ENCODE measurements at regions not wholly inside any gene's neighbourhood (a gene's known extent, or its start where the extent isn't known, plus 50 kb on each side); places are given as distances from the start of the nearest gene placed in this dataset.

DNA sequence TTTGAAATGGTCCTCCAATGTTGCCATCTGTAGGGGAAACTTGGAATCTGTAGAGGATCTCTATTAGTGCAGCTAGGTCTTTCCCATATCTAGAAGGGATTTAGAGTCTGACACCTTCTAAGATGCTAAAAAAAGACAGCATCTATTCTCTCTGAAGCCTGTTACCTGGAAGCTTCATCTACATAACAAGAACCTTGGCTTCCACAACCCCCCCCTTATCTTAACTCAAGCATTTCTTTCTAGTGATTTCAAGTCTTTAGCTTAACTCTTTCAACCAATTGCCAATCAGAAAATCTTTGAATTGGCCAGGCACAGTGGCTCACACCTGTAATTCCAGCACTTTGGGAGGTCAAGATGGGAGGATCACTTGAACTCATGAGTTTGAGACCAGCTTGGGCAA is 543.3 kb downstream of the TRHDE start:
- H3K4me1 Mint-ChIP-seq (ENCODE audit: insufficient read depth, unreplicated experiment) = no peaks in the 10 kb centered on the region
- no TSS peak for BruUV-seq (replicated peaks)
- no peaks in the 10 kb centered on the region for H3K36me3 Mint-ChIP-seq (ENCODE audit: insufficient read depth, unreplicated experiment)
- peaks cover 8% of the 10 kb centered on the region for H3K9me3 Mint-ChIP-seq (ENCODE audit: unreplicated experiment)
- POLR2A ChIA-PET = no interaction called here
- no peaks in the 10 kb centered on the region for H3K27me3 Mint-ChIP-seq (ENCODE audit: insufficient read depth, unreplicated experiment)
- CTCF ChIA-PET = interaction anchor here (1.2 kb wide), 1 partner anchor 12 kb away, joined by 3 read pairs; no protein-coding TSS in a partner anchor
- TF ChIP-seq, protein P1, sequence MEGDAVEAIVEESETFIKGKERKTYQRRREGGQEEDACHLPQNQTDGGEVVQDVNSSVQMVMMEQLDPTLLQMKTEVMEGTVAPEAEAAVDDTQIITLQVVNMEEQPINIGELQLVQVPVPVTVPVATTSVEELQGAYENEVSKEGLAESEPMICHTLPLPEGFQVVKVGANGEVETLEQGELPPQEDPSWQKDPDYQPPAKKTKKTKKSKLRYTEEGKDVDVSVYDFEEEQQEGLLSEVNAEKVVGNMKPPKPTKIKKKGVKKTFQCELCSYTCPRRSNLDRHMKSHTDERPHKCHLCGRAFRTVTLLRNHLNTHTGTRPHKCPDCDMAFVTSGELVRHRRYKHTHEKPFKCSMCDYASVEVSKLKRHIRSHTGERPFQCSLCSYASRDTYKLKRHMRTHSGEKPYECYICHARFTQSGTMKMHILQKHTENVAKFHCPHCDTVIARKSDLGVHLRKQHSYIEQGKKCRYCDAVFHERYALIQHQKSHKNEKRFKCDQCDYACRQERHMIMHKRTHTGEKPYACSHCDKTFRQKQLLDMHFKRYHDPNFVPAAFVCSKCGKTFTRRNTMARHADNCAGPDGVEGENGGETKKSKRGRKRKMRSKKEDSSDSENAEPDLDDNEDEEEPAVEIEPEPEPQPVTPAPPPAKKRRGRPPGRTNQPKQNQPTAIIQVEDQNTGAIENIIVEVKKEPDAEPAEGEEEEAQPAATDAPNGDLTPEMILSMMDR (IDR thresholded peaks at IDR 0.05; ENCODE audit: unreplicated experiment) = no peak
- intact Hi-C loops (cut with micrococcal nuclease) = no loop called here
- no peak for DNase-seq (ENCODE audit: unreplicated experiment)
- no peak overlapping the region for H3K4me3 Mint-ChIP-seq (ENCODE audit: unreplicated experiment)
- H3K27ac Mint-ChIP-seq (ENCODE audit: low read depth, unreplicated experiment) = no peak overlapping the region

DNA sequence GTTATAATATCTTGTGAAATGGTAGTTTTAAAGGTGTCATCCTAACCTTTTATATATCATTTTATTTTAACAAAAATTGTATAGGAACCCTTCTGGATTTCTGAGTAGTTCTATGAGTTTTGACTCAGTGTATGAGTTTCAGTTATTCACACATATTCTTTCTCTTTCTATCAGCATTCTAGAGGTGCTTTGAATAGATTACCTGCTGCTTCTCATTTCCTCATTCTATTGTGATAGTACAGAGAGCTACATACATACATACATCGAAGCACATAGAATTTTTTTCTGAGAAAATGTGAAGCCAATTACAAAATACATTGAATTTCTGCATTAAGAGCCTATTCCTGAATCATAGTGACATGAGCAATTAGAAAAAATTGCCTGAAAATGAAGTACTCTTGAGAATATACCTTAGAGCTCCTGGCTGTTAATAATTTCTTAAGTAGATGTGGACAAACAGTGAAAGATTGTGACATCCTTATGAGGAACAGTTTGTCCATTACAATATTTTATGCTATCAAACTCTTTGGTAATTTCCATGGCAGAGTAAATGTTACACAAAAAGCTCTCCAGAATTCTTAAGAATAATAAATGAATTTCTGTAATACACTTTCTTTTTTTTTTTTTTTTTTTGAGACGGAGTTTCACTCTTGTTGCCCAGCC is 556.6 kb downstream of the TRHDE start:
- Mint-ChIP-seq H3K27ac (ENCODE audit: low read depth, unreplicated experiment) (no peak overlapping the region), H3K4me3 (ENCODE audit: unreplicated experiment) (no peak overlapping the region), H3K27me3 (ENCODE audit: insufficient read depth, unreplicated experiment) (no peaks in the 10 kb centered on the region), H3K9me3 (ENCODE audit: unreplicated experiment) (no peaks in the 10 kb centered on the region), H3K4me1 (ENCODE audit: insufficient read depth, unreplicated experiment) (no peaks in the 10 kb centered on the region), H3K36me3 (ENCODE audit: insufficient read depth, unreplicated experiment) (no peaks in the 10 kb centered on the region)
- no peak for DNase-seq (ENCODE audit: unreplicated experiment)
- CTCF ChIA-PET = interaction anchor here (0.5 to 0.6 kb wide), 2 partner anchors 22 to 226 kb away, joined by 3 to 5 read pairs; no protein-coding TSS in a partner anchor
- POLR2A ChIA-PET = no interaction called here
- TF ChIP-seq, protein P1 (IDR thresholded peaks at IDR 0.05; ENCODE audit: unreplicated experiment) = no peak
- no TSS peak for BruUV-seq (replicated peaks)
- intact Hi-C loops (cut with micrococcal nuclease) = no loop called here

DNA sequence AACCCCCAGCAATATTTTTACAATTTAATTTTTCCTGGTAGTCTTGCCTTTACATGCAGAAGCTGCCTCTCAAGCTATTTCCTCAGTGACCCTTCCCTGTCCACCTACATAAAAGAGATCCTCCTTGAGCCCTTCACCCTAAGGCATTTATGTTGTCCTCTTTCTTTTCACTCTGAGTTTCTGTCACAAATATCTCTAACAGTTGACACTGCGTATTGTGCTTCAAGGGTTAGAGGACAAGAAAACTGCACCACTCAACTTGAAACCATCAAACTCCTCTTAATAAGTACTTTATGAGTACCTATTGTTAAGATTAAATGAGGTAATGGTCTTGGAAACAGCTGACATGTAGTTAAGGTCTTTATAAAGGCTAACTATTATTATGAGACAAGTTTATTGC is 557.7 kb downstream of the TRHDE start:
- no TSS peak for BruUV-seq (replicated peaks)
- Mint-ChIP-seq H3K4me1 (ENCODE audit: insufficient read depth, unreplicated experiment) (no peaks in the 10 kb centered on the region), H3K9me3 (ENCODE audit: unreplicated experiment) (no peaks in the 10 kb centered on the region), H3K27ac (ENCODE audit: low read depth, unreplicated experiment) (no peak overlapping the region), H3K27me3 (ENCODE audit: insufficient read depth, unreplicated experiment) (no peaks in the 10 kb centered on the region), H3K4me3 (ENCODE audit: unreplicated experiment) (no peak overlapping the region), H3K36me3 (ENCODE audit: insufficient read depth, unreplicated experiment) (no peaks in the 10 kb centered on the region)
- no peak for DNase-seq (ENCODE audit: unreplicated experiment)
- ChIA-PET CTCF (interaction anchor here (0.7 kb wide), 2 partner anchors 584 to 1367 kb away, joined by 3 read pairs; no protein-coding TSS in a partner anchor), POLR2A (no interaction called here)
- TF ChIP-seq, protein P1 (IDR thresholded peaks at IDR 0.05; ENCODE audit: unreplicated experiment) = no peak
- intact Hi-C loops (cut with micrococcal nuclease) = no loop called here

DNA sequence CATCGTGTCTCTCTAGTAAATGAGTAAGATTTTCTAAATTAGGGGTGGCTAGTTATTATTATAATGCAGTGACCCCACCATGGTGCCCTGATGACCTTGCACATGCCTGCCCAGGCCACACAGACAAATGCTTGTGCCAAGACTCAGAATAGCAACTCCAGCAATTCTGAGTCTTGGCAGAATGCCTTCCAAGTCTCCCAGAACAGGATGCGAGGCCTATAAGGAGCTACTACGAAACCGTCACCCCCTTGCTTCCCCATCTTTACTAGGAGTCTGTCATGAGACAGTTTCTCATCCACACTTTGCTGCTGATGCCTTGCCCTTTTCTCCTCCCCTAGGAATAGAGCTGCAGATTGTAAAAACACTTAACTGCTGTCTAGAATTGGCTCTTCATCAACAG is 559.9 kb downstream of the TRHDE start:
- no TSS peak for BruUV-seq (replicated peaks)
- CTCF ChIA-PET = no interaction called here

More for the DNA sequence above, 559.9 kb downstream of the TRHDE start:
- Mint-ChIP-seq H3K36me3 (ENCODE audit: insufficient read depth, unreplicated experiment) (no peaks in the 10 kb centered on the region), H3K9me3 (ENCODE audit: unreplicated experiment) (no peaks in the 10 kb centered on the region), H3K4me1 (ENCODE audit: insufficient read depth, unreplicated experiment) (no peaks in the 10 kb centered on the region), H3K4me3 (ENCODE audit: unreplicated experiment) (no peak overlapping the region), H3K27me3 (ENCODE audit: insufficient read depth, unreplicated experiment) (no peaks in the 10 kb centered on the region), H3K27ac (ENCODE audit: low read depth, unreplicated experiment) (no peak overlapping the region)
- TF ChIP-seq, protein P1 (IDR thresholded peaks at IDR 0.05; ENCODE audit: unreplicated experiment) = no peak
- intact Hi-C loops (cut with micrococcal nuclease) = no loop called here
- POLR2A ChIA-PET = no interaction called here
- DNase-seq (ENCODE audit: unreplicated experiment) = no peak
